A172 (cell line): ENCODE measurements at regions not wholly inside any gene's neighbourhood (a gene's known extent, or its start where the extent isn't known, plus 50 kb on each side); places are given as distances from the start of the nearest gene placed in this dataset.

Experiments used
- DNase-seq: peaks from one replicate; pipeline ENCODE4 v3.0.0-alpha.2; 2015; ENCODE audit warnings: low spot score

DNA sequence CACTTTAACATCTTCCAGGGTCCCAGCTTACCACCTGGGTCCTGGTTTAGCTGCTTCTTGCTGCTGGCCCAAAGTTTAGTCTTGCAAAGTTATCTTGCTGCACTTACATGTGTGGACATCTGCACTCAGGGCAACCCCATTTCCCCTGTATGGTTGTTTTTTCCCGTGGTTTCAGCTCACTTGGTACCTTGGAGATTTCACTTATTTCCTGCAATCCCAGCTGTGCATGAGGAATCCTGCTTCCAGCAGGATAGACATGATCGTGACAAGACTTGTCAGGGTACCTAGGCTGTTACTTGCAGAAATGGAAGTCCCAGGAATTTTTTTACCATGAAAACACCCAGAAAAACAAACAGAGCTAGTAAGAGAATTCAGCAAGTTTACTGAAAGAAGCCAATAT lies 95.9 kb upstream of the LEP start:
- DNase-seq, result no peak

DNA sequence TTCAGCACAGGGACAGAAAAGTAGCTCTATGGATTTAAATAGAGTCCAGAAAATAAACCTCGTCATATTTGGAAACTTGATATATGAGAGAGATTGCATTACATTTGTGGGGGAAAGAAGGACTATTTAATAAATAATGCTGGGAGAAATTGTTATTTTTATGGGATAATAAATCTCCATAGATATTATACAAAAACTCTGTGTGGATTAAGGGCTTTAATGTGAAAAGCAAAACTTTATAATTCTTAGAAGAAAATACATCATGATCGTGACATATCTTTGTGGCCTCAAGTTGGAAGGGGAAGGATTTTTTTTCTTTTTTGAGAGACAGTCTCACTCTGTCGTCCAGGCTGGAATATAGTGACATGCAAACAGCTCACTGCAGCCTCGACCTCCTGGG lies 95.0 kb upstream of the LEP start:
- DNase-seq, result no peak

DNA sequence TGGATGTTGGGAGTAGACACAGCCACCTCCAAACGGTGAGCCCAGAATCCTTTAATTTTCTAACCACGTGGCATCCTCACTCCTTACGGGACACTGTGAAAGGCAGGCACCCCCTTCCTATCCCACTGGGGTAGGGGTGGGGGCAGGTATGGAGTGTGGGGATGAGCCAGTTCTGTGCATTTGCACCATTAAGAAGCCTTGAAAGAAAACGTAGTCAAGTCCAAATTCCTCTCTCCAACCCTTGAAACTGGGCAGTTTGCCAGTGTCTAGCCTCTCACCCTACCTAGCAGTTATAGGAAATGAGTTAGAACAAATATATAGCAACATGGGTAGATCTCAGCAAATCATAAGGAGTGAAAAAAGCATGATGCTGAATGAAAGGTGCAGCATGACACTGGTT lies 92.4 kb upstream of the LEP start:
- no peak for DNase-seq

DNA sequence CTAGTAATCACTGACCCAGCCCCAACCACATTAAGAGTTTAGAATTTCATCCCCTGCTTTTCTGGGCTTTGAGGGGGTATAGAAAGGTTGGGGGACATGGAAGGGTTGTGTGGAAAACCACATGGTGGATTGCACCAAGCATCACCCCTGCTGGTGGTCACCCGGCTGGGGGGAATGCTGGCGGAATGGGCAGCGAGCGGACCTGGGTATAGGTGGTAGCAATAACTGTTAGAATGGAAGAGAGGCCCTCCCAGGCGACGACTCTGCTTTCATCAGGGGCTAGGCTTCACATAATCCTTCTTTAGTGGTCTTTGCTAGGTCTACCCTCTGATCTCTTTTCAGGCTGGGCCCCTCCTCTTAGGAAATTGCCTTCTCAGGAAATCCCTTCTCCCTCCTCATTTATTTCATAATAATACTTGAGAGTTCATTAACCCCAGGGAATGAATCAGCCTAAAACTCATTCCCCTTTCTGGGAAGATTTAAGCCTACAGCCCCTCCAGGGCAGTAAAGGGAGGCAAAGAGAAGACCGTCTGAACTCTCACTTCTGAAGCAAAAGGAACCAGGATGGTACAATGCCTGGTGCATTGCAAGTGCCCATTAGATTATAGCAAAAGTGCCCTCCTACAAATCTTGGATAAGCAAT lies 90.7 kb upstream of the LEP start:
- DNase-seq, result no peak

DNA sequence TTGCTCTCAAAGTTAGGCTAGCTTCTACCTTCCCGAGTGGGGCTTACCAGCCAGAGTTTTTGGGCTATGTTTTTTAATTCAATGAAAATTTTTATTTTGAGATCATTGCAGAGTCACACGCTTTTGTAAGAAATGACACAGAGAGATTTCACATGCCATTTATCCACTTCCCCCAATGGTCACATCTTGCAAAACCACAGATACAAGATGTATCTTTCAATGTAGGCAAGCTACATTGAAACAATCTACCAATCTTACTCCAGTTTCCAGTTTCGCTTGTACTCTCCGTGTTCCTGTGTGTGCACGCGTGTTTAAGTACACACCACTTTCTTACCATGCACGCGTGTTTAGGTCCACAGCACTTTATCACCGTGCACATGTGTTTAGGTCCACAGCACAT lies 89.4 kb upstream of the LEP start:
- no peak for DNase-seq

DNA sequence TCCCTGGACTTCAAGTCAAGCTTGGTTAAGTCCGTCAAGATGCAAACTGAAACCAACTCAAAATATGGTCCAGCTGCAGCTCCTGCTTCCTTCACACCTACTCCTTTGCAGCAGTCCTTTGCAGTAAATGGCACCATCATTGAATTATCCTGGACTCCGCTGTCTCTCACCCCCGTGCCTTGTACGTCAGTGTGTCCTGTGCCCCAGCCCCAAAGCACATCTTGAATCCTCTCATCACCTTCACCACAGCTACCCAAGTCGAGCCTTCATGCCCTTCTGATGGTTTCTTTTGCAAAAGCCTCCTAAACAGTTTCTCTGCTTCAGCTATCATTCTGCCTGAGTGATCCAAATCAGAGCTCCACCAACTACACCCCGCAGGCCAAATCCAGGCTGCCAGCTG lies 88.4 kb upstream of the LEP start:
- no peak for DNase-seq

DNA sequence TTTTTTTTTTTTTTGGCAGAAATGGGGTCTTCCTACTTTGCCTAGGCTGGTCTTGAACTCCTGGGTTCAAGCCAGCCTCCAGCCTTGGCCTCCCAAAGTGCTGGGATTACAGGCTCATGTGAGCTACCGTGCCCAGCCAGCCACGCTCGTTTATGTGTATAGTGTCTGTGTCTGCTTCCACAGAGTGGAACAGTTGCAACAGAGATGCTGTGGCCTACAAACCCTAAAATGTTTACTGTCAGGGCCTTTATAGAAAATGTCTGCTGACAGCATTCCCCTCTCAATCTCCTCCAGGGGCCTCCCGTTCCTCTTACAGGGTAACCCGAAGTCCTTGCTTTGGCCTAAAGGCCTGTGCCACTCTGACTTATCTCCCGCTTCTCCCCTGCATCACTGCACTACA lies 87.6 kb upstream of the LEP start:
- DNase-seq, result no peak

DNA sequence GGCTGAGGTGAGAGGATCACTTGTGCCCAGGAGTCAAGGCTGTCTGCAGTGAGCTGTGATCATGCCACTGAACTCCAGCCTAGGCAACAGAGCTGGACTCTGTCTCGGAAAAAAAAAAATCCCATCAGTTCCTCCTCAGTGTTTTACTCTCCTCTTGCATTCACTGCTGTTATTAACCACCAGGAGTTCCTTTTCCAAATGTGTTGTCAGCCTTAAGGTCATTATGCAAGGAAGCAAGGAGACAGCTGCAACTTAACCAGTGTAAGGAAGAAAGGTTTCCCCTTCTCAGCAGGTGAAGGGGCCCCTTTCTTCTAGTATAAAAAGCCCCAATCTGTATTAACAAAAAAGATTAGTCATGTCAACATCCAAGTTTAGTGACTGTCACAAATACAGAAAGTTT lies 86.6 kb upstream of the LEP start:
- DNase-seq, result no peak

DNA sequence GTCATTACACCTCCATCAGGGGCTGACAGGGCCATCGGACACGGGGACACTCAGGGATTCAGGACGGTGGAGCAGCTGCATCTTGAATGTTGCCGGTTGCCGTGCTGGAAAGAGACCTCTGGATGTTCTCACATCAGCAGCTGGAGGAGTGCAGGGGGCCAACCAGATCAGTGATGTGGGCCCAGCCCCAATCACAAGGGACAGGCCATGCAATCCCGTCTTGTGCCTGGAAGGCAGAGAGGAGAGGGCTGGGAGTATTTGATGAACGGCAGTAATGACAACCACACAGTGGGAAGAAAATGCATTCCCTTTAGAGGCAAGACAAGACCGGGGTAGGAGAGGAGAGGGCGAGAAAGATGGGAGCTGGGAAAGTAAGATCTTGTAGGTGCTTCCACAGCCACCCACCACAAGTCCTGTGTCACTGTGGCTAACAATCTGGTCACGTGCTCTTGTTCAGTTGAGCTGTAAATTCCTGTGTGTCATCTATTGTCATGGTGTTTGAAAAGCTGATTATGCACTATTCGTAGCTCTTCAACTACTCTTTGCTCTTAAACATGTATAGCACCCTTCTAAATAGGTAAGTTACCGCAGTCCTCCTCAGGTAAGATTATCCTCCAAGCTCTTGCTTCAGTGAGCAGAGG lies 85.9 kb upstream of the LEP start:
- DNase-seq, result no peak

DNA sequence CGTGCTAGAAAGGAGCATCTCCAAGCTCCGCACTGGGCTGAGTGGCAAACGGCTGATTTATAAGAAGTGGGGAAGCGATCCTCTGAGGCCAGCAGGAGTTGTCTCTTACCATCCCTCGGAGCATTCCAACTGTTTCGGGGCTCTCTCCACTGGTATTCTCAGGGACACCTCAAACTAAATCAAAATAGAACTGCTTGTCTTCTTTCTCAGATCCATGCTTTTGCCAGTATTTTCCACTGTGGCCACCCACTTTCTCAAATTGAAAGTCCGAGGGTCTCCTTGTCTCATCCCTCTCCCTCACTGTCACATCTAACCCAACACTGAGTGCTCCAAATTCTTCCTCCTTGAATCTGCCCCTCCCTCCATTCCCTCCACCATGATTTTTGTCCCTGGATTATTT lies 83.2 kb upstream of the LEP start:
- DNase-seq, result no peak

DNA sequence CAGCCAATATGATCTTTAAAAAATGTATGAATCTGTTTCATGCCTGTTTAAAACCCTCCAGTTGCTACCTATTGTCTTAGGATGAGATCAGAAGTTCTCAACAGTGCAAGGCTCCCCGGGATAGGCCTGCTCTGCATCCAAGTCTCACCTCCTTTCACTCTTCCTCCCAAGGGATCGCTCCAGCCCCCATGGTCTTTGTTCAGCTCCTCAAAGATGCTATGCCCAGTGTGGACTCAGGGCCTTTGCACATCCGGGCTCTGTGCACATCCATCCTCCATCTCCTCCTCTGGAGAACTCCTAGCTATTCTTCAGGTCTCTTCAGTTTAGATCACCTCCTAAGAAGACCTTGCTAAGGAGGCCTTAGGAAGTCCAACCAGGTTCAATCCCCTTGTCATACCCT lies 82.7 kb upstream of the LEP start:
- DNase-seq, result no peak

DNA sequence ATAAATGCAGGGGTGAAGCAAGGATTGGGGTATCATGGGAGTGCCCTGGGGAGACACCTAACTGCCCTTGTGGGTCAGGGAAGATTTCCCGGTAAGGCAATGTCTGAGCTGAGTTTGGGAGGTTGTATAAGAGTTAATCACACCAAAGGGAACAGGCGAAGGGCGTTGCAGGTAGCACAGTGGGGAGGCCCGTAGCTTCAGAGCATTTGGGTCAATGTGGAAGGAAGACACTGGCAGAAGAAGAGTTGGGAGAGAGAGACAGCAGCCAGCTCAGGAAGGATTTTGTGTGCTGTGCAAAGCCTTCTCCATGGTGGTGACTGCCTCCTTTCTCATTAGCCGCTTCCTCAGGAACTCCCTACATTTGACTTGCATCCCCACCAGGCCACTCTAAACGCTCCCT lies 80.8 kb upstream of the LEP start:
- no peak for DNase-seq

DNA sequence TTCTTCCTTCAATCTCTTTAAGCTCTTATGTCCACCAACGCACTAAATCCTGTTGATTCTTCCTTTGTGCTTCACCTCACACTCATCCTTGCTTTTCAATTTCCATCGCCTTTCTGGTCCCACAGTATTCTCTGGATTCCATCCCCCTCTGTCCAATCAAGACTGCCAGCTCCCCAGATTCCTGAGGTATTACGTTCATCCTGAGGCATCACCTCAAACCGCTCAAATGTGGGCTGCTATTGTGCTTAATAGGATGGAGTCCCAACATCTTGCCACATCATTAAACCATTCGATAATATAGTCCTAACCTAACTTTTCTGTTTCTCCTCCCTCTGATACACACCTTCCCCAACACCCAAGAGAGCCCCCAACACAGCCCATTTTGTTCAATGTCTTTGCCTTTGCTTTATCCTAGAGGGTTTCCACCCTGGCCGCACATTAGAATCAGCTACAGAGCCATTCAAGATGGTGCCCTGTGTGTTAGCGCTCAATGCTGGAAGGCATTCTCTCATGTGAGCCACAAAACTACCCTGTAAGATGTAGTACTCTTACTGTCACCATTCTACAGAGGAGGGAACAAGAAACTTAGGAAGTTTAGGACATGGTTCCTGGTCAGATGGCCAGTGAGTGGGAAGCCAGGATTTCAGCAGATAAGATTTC lies 79.5 kb upstream of the LEP start:
- DNase-seq, result peak; percentile 72

DNA sequence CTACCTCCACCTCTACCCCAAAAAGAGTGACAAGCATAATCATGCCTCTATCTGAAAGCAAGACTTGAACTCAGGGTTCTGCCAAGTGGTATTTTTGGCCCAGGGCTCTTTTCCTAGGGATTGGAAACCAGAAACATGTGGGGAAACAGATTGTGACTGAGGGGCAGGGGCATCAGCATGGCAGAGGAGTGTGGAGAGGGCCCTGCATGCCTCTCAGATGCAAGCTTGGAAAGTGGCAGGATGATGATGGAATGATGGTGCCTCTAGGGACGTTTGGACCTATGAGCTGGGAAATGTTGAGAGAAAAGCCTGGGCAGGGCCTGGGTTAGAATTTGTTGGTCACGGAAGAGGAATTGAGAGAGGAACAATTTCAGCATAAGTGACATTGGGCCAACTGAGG lies 78.4 kb upstream of the LEP start:
- no peak for DNase-seq

DNA sequence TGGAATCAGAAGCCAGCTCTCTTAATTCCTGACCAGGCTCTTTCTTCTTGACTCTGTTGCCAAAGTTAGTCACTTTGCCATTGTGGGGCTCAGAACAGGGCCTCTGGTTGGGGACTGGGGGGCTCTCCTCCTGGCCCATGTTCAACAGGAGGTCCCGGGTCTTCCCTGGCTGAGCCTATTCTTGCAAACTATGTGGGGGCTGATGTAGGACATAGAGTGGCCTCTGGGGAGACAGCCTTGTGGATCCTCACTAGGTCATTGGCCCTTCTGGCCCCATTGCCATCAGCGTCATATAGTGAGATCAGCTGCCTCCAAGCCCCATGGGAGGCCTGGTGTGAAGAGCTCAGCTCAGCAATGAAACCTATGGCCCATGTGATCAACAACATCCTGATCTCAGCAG lies 77.6 kb upstream of the LEP start:
- no peak for DNase-seq

DNA sequence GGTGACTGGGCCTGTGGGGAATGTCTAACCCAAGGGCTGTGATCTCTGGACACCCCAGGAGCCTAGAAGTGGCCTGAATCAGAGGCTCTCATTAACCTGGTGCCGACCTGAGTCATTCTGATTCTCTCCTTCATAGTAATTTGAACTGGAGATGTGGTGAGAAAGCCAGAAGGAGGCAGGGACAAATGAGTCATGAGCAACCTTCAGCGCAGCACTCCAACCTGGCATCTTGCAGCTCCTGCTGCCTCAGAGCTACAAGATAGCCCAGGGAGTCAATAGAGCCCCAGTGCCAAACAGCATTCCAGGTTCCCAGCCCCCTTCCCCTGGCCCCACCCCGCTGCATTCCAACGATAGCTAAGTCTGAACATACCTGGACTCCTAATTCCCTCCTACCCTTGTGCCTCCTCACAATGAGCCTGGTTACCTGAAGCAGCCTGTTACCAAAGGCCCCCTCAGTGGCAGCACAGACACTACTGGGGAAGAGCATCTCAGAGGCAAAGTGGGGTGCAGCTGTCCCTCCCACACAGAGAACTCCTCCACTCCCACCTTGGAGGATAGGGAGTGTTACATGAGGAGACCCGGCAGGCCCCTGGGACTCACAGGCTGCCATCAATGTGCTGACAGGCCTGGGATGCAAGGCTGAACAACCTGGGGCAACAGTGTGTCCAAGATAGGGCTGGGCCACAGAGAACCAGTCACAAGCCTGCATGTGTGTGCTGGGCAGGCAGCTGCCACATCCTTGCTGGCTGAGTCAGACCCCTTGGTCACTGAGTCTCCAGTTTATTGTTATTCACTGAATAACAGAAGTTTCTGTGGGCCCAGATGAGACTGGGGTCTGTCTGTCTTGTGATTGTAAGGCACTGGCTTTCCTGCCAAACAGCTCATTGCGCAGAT lies 76.8 kb upstream of the LEP start:
- peak; percentile 94 for DNase-seq

DNA sequence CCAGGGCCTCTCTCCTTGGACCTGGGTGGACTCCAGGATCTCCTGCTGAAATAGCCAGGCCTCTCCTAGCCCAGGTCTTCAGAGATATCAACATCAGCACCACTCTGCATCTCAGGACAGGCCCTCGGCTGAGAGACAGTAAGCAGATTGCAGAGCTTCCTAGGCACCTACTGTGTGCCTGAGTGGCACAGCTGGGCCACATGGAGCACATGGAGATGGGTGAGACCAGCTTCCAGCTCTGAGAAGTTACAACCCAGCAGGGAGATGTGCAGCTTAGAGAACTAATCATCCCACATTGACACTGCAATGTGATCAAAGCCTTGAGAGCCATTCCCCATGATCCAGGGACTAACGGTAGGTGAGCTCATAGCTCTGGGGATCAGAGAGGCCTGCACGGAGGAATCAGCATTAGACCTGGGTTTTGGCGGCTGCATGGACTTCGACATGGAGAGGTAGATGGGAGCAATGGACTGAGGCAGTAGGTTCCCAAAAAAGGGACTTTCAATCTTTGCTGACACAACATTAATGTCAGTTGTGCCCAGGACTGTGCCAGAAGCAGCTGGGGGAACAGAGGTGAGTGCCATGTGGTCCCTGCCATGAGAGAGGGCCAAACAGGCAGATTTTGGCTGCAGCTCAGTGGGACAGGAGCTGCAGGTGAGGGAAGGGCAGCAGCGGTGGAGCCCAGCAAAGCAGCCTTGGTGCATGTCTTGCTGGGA lies 76.0 kb upstream of the LEP start:
- DNase-seq, result no peak

DNA sequence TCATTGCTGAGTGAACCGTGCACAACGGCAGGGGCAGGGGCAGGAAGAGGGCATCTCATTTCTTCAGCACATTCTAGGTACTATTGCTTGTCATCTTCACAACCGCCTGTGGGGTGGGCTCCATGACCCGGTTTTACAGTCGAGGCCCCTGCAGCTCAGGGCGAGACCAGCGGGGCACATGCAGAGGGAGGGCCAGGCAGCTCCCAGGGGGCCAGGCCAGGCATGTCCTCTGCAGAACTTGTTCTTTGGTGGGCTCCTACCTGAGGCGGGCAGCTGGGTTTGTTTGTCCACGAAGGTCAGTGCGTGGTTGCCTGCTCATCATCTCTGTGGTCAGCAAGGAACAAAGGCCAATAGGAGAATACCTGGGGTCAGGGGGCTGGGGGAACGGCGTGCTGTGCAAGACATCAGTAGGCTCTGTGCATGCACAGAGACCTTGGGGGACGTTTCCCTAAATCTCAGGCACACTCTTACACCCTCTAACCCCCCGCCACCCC lies 75.1 kb upstream of the LEP start:
- DNase-seq, result no peak

DNA sequence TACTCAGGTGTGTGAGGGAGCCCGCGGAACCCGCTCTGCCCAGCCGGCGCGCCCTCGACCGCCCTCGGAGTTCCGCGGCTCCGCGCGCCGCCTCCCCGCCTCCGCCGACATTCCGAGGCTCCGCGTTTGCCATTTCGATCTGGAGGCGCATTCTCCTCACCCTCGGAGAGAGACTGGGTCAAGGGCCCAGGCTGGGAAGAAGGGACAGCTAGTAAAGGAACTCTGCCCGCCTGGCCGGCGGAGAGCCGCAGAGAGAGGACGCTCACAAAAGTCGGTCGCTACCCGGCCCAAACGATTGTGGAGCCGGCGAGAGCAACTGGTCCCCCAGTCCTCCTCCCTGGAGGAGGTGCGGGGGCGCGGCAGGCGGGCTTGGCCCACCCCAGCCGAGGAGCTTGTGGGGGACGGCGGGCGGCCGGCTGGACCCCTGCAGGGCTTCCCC lies 74.5 kb upstream of the LEP start:
- no peak for DNase-seq

DNA sequence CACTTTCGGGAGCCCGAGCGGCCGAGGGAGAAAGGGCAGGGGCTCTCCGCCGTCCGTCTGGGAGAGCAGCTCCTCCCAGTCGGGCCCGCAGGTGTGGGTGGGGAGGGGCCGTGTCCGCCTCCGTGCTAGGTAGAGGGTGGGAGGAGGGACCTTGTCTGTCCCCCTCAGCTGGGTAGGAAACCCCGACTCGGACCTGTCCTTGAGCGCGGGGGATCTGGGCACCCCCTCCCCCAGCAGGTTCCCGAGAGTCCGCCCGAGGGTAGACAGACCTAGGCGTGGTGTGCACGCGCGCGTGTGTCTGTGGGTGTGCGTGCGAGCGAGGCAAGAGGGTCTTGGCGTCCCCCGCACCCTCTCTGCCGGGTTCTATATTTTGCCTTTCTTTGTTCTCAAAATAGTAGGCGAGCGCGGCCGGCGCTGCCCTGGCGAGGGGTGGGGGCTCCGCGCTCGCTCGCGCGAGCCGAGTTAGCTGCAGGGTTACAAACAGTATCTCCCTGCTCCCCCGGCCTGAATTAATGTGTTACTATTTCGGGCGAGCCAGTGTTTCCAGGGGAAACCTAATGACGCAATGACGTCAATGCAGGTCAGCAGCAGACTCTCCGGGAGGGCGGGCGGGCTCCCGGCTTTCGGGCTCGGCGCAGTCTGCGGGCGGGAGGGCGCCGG lies 73.9 kb upstream of the LEP start:
- peak; percentile 68 for DNase-seq
